D721Med (cell line): ENCODE measurements at regions not wholly inside any gene's neighbourhood (a gene's known extent, or its start where the extent isn't known, plus 50 kb on each side); places are given as distances from the start of the nearest gene placed in this dataset.

ENCODE experiments used
- DNase-seq: peaks from one replicate; pipeline ENCODE4 v3.0.0; 2011; ENCODE audit warnings: low spot score; ENCODE audit not compliant: insufficient read length
- FAIRE-seq: peaks from 2 replicates; lab custom pipeline; 2011; peaks lifted over from hg19 to GRCh38; lab: Jason Lieb, UNC
- TF ChIP-seq, protein P1 (sequence below): IDR thresholded peaks from 2 replicates; pipeline ENCODE4 v1.5.1; 2012; ENCODE audit warnings: mild to moderate bottlenecking, control low read depth; ENCODE audit not compliant: insufficient read depth; ENCODE audit errors: missing control alignments

DNA sequence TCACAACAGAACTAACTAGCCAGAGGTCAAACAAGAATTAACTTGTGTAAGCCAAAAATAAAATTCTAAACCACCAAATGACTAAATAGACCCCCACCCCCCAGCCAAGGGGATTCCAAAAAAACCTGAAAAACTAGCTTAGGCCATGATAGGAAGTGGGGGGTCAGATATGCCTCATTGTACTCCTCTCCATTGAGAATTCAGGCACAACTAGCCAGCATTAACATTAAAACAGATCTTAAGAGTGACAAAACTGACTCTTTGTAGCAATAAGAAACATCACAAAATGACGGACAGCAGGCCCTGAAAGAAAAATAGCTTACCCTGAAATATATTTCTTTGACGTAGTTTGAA is 103.0 kb upstream of the ETV3 start:
- TF ChIP-seq, protein P1, sequence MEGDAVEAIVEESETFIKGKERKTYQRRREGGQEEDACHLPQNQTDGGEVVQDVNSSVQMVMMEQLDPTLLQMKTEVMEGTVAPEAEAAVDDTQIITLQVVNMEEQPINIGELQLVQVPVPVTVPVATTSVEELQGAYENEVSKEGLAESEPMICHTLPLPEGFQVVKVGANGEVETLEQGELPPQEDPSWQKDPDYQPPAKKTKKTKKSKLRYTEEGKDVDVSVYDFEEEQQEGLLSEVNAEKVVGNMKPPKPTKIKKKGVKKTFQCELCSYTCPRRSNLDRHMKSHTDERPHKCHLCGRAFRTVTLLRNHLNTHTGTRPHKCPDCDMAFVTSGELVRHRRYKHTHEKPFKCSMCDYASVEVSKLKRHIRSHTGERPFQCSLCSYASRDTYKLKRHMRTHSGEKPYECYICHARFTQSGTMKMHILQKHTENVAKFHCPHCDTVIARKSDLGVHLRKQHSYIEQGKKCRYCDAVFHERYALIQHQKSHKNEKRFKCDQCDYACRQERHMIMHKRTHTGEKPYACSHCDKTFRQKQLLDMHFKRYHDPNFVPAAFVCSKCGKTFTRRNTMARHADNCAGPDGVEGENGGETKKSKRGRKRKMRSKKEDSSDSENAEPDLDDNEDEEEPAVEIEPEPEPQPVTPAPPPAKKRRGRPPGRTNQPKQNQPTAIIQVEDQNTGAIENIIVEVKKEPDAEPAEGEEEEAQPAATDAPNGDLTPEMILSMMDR, result no peak
- no peak for DNase-seq
- no peak for FAIRE-seq

DNA sequence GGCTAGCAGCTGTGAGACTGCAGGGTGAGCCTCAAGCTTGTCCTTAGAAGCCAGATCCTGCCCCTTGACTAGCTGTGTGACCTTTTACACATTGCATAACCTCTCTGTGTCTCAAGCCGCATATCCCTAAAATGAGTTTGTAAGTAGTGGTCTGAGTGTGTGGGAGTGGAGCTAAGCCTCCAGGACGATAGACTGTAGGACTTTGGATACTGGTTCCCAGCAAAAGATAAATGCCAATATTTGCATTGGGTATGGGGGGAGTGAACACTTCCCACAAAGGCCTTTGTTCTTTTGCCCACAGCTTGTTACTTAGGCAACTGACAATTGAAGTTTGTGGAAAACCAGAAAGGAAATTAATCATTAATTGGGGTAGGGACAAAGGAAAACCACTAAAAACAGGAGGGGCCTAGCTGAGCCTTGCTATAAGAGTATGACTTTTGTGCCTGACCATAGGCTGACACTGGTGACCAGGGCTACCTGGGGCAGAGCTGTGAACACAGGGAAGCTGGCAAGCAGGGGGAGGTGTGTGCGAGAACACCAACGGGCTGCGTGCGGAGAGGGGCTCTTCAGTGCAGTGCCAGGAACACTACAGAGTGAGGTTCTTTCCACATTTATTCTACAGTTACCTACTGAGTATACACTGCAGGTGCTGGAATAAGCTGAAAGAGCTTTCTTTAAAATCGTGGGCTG is 102.4 kb upstream of the ETV3 start:
- TF ChIP-seq, protein P1, result no peak
- DNase-seq (no peak), FAIRE-seq (no peak)

DNA sequence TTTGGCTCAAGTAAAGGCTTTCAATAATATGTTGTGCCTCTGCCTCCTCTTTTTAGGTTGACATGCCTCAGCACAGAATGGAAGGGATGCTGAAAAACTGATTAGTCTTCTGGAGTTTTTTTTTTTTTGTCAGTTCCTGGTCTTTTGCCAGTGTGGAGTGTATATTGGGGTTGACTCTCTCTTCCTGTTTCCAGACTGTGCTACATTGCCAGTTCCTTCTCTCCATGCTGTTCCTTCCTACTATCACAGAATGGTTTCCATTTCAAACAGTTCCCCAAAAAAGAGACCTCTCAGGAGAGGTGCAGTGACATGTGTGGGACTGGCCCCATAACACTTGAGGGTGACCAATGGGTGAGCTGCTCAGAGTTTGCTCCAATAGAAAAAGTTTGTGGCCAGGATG is 101.7 kb upstream of the ETV3 start:
- TF ChIP-seq, protein P1, result no peak
- DNase-seq, result no peak
- no peak for FAIRE-seq

DNA sequence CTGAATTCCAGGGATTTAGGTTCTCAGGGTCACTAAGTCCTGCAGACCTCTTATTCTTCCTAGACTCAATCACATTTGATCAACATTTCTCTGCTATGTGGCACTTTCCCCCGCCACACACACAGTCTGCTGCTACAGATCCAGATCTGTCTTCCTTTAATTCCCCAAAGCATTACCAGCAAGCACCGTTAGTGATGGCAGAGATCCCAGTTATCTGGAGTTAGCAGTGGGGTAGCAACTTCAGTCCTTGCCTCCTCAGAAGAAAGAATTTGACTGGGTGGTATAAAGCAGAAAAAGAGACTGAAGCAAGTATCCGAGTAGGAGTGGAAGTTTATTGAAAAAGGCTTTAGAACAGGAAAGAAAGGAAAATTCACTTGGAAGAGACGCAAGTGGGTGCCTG is 100.4 kb upstream of the ETV3 start:
- no peak for FAIRE-seq
- DNase-seq, result no peak
- TF ChIP-seq, protein P1, result no peak

DNA sequence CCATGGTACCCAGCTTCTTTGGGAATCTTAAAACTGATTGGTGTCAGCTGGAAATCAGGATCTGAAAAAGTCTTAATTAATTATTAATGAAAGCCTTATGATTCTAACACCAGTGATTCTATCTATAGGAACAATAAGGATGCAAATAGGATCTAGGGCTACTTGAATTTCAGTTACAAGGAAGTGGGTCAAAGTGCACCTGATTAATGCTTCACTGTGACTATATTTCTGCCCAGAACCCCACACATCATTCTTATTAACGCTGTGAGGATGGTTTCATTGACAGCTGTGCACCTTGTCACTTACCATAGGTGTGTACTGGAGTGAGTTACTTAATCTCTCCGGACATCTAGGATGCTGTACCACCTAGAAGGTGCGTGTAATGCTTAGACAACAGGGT is 99.8 kb upstream of the ETV3 start:
- TF ChIP-seq, protein P1, result no peak
- FAIRE-seq, result no peak
- DNase-seq, result no peak

DNA sequence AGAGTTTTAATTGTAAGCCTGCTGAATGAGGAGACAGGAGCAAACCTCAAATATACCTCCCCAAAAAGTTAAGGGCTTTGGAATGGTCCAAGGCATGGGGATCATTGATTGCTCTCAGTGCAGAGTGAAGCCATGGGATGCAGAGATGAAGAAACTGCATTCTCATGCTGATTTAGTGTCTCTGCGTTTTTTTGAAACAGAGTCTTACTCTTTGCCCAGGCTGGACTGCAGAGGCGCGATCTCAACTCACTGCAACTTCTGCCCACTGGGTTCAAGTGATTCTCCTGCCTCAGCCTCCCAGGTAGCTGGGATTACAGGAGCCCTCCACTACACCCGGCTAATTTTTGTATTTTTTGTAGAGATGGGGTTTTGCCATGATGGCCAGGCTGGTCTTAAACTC is 99.3 kb upstream of the ETV3 start:
- FAIRE-seq (no peak), DNase-seq (no peak)
- TF ChIP-seq, protein P1, result no peak

DNA sequence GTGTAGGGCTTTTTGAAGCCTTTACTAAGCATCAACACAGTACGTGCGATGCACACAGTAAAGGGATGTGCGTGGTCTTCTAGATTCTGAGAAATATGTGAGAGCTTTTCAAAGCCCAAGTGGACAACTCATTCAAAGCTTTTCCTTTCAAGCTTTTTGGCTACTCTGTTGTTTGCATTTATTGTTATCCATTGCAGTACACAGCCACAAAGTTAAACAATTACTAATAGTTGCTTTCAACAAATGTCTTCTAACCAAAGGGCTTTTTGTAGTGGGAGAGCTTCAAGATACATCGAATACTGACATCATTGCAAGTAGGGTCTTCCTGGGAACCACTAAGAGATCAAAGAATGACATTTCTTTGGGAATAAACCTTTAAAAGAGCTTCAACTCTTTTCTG is 97.9 kb upstream of the ETV3 start:
- DNase-seq (no peak), FAIRE-seq (no peak)
- TF ChIP-seq, protein P1, result no peak
